Nephron progenitor cell (in vitro differentiated cells): ENCODE measurements at regions not wholly inside any gene's neighbourhood (a gene's known extent, or its start where the extent isn't known, plus 50 kb on each side); places are given as distances from the start of the nearest gene placed in this dataset.

Source experiments
- DNase-seq: peaks from one replicate; pipeline ENCODE4 v3.0.0; 2021
- H3K27ac Mint-ChIP-seq: 2 replicates; pipeline ENCODE4 v1.8.0; 2021; ENCODE audit warnings: mild to moderate bottlenecking, moderate library complexity, mixed read lengths
- H3K27me3 Mint-ChIP-seq: 2 replicates; pipeline ENCODE4 v1.8.0; 2021; ENCODE audit warnings: mild to moderate bottlenecking, low read depth, mixed read lengths; ENCODE audit not compliant: poor library complexity
- H3K36me3 Mint-ChIP-seq: 2 replicates; pipeline ENCODE4 v1.8.0; 2021; ENCODE audit warnings: low read depth, mixed read lengths
- H3K4me1 Mint-ChIP-seq: 2 replicates; pipeline ENCODE4 v1.8.0; 2021; ENCODE audit warnings: mixed read lengths
- H3K4me3 Mint-ChIP-seq: 2 replicates; pipeline ENCODE4 v1.8.0; 2021; ENCODE audit warnings: mild to moderate bottlenecking, moderate library complexity, mixed read lengths
- H3K9me3 Mint-ChIP-seq: 2 replicates; pipeline ENCODE4 v1.8.0; 2021; ENCODE audit warnings: mild to moderate bottlenecking, moderate library complexity, mixed read lengths
- CTCF ChIP-seq: fragments of 200-600 bp; sonication (generic); IDR thresholded peaks from 2 replicates; pipeline ENCODE4 v1.5.0; 2021; ENCODE audit warnings: antibody characterized with exemption

- H3K9me3 Mint-ChIP-seq, result peaks cover 28% of the 10 kb centered on the region
- no peak for DNase-seq
- peaks cover 13% of the 10 kb centered on the region for H3K27me3 Mint-ChIP-seq
- TF ChIP-seq CTCF, result no peak
- H3K36me3 Mint-ChIP-seq, result peaks cover 6% of the 10 kb centered on the region
- no peak overlapping the region for H3K27ac Mint-ChIP-seq
- peaks cover 28% of the 10 kb centered on the region for H3K4me1 Mint-ChIP-seq
- no peak overlapping the region for H3K4me3 Mint-ChIP-seq
Observed at GRCh38 chr5:62705022-62705421, 126.4 kb downstream of the LRRC70 start.

GRCh38 chr5:62702126-62702525 is 123.5 kb downstream of the LRRC70 start:
- TF ChIP-seq CTCF, result no peak
- Mint-ChIP-seq H3K9me3 (peaks cover 10% of the 10 kb centered on the region), H3K27ac (no peak overlapping the region), H3K4me3 (no peak overlapping the region), H3K27me3 (peaks cover 8% of the 10 kb centered on the region), H3K4me1 (peaks cover 28% of the 10 kb centered on the region), H3K36me3 (no peaks in the 10 kb centered on the region)
- DNase-seq, result no peak

- Mint-ChIP-seq H3K27me3 (peaks cover 8% of the 10 kb centered on the region), H3K36me3 (no peaks in the 10 kb centered on the region), H3K27ac (no peak overlapping the region), H3K4me3 (no peak overlapping the region), H3K4me1 (peaks cover 28% of the 10 kb centered on the region), H3K9me3 (peaks cover 8% of the 10 kb centered on the region)
- no peak for TF ChIP-seq CTCF
- no peak for DNase-seq
Observed at GRCh38 chr5:62701036-62701435, 122.4 kb downstream of the LRRC70 start.

GRCh38 chr5:62698756-62699155 is 120.1 kb downstream of the LRRC70 start:
- H3K36me3 Mint-ChIP-seq, result no peaks in the 10 kb centered on the region
- no peak overlapping the region for H3K4me3 Mint-ChIP-seq
- H3K27ac Mint-ChIP-seq, result no peak overlapping the region
- peaks cover 8% of the 10 kb centered on the region for H3K27me3 Mint-ChIP-seq
- H3K9me3 Mint-ChIP-seq, result peaks cover 11% of the 10 kb centered on the region
- no peak for TF ChIP-seq CTCF
- no peak for DNase-seq
- peaks cover 19% of the 10 kb centered on the region for H3K4me1 Mint-ChIP-seq

GRCh38 chr5:62695274-62695673 is 116.7 kb downstream of the LRRC70 start:
- H3K27me3 Mint-ChIP-seq, result peaks cover 6% of the 10 kb centered on the region
- H3K4me1 Mint-ChIP-seq, result no peaks in the 10 kb centered on the region
- no peak overlapping the region for H3K4me3 Mint-ChIP-seq
- TF ChIP-seq CTCF, result no peak
- no peak for DNase-seq
- H3K36me3 Mint-ChIP-seq, result no peaks in the 10 kb centered on the region
- peaks cover 11% of the 10 kb centered on the region for H3K9me3 Mint-ChIP-seq
- no peak overlapping the region for H3K27ac Mint-ChIP-seq

- no peak for DNase-seq
- no peak for TF ChIP-seq CTCF
- Mint-ChIP-seq H3K36me3 (no peaks in the 10 kb centered on the region), H3K9me3 (peaks cover 6% of the 10 kb centered on the region), H3K4me3 (no peak overlapping the region), H3K4me1 (no peaks in the 10 kb centered on the region), H3K27ac (no peak overlapping the region), H3K27me3 (peaks cover 6% of the 10 kb centered on the region)
Observed at GRCh38 chr5:62692946-62693713, 114.5 kb downstream of the LRRC70 start.
